GM12892 (cell line): ENCODE measurements at regions not wholly inside any gene's neighbourhood (a gene's known extent, or its start where the extent isn't known, plus 50 kb on each side); places are given as distances from the start of the nearest gene placed in this dataset.

Source experiments
- POLR2A ChIP-seq: IDR thresholded peaks from 2 replicates; pipeline ENCODE4 v1.6.1; 2011; ENCODE audit warnings: low read depth, low read length, control low read depth
- POLR2AphosphoS5 ChIP-seq: IDR thresholded peaks from 2 replicates; pipeline ENCODE4 v1.6.1; 2011; ENCODE audit warnings: low read depth, low read length, control low read depth
- TAF1 ChIP-seq: IDR thresholded peaks from 2 replicates; pipeline ENCODE4 v1.6.1; 2011; ENCODE audit warnings: low read depth, mild to moderate bottlenecking, control low read depth, low read length, borderline replicate concordance

- TF ChIP-seq TAF1 = no peak
- TF ChIP-seq POLR2AphosphoS5 = no peak
- TF ChIP-seq POLR2A = no peak
Measured at GRCh38 chr11:70745451-70745850, 347.1 kb downstream of the CTTN start.
